ENCODE measurements at regions not wholly inside any gene's neighbourhood (a gene's known extent, or its start where the extent isn't known, plus 50 kb on each side); places are given as distances from the start of the nearest gene placed in this dataset.

- FAIRE-seq (no peak), DNase-seq (ENCODE audit: low read depth in 1 of 2, low spot score in 2 of 2) (no peak)
- Histone ChIP-seq H3K4me1 (replicated peaks in 1 of 4; ENCODE audit: control insufficient read depth in 3 of 4, insufficient read depth in 4 of 4, low read length in 3 of 4) (no peaks in the 10 kb centered on the region; a peak in 1 of 7 replicates), H2BK20ac (ENCODE audit: low read length) (no peak overlapping the region), H3K14ac (ENCODE audit: insufficient read length) (no peak overlapping the region), H3K9ac (replicated peaks in 1 of 4; ENCODE audit: extremely low read depth in 1 of 4, low read depth in 3 of 4, low read length in 3 of 4) (no peak overlapping the region), H2AFZ (ENCODE audit: low read length) (no peak overlapping the region), H3K56ac (replicated peaks; ENCODE audit: insufficient read length, low read depth, low read length) (no peak overlapping the region), H3K23ac (ENCODE audit: insufficient read length) (no peak overlapping the region), H4K91ac (replicated peaks; ENCODE audit: insufficient read length, low read length) (no peak overlapping the region), H3K27me3 (replicated peaks in 1 of 4; ENCODE audit: control insufficient read depth in 3 of 4, extremely low read depth in 1 of 4, insufficient read depth in 3 of 4, low read length in 3 of 4) (no peaks in the 10 kb centered on the region), H2BK15ac (ENCODE audit: low read length) (no peak overlapping the region), H2BK120ac (replicated peaks; ENCODE audit: low read depth, low read length) (no peak overlapping the region), H3K4me2 (ENCODE audit: insufficient read depth in 1 of 2, low read depth in 2 of 2, low read length in 2 of 2) (no peak overlapping the region), H3K18ac (ENCODE audit: extremely low read depth, low read length) (no peak overlapping the region), H3K79me1 (ENCODE audit: low read depth, low read length) (no peaks in the 10 kb centered on the region), H3K23me2 (ENCODE audit: low read depth, low read length) (no peaks in the 10 kb centered on the region), H2BK5ac (ENCODE audit: low read depth, low read length) (no peak overlapping the region), H2AK5ac (ENCODE audit: low read depth, low read length) (no peak overlapping the region), H3K4me3 (ENCODE audit: extremely low read depth in 1 of 4, insufficient read depth in 2 of 4, low read depth in 3 of 4, low read length in 4 of 4) (no peak overlapping the region), H3K36me3 (ENCODE audit: control insufficient read depth in 2 of 4, insufficient read depth in 4 of 4, low read length in 3 of 4) (no peaks in the 10 kb centered on the region), H3K79me2 (ENCODE audit: control insufficient read depth in 1 of 2, insufficient read depth in 2 of 2, low read length in 2 of 2) (no peaks in the 10 kb centered on the region), H2BK12ac (ENCODE audit: low read depth, low read length) (no peak overlapping the region), H3K4ac (replicated peaks; ENCODE audit: insufficient read length, low read depth, low read length) (no peak overlapping the region), H4K5ac (ENCODE audit: insufficient read length, low read depth, low read length) (no peak overlapping the region), H3K27ac (ENCODE audit: low read depth, low read length) (no peak overlapping the region), H3K9me3 (ENCODE audit: insufficient read depth in 2 of 2, low read depth in 1 of 2, low read length in 1 of 2) (peaks cover 0 to 5% of the 10 kb centered on the region in 2 experiments; a peak in 2 of 4 replicates), H4K20me1 (replicated peaks in 1 of 2; ENCODE audit: control insufficient read depth in 1 of 2, insufficient read depth in 2 of 2, low read length in 2 of 2) (no peaks in the 10 kb centered on the region), H4K8ac (ENCODE audit: extremely low read depth, insufficient read depth, low read length) (no peak overlapping the region)
- ChIA-PET CTCF (ENCODE audit: partially characterized antibody) (interaction anchor here (1.0 kb wide), 1 partner anchor 14 kb away, joined by 3 read pairs; no protein-coding TSS in a partner anchor), POLR2A (ENCODE audit: partially characterized antibody) (no interaction called here)
- TF ChIP-seq CHD1 (IDR thresholded peaks at IDR 0.05; ENCODE audit: low read depth, low read length) (no peak), SIX5 (IDR thresholded peaks at IDR 0.05; ENCODE audit: low read depth, low read length) (no peak), SP2 (IDR thresholded peaks at IDR 0.05; ENCODE audit: low read length) (no peak), ATF3 (IDR thresholded peaks at IDR 0.05; ENCODE audit: insufficient read depth, low read depth, low read length) (no peak), NRF1 (IDR thresholded peaks at IDR 0.05; ENCODE audit: low read depth, low read length) (no peak), SIRT6 (IDR thresholded peaks at IDR 0.05; ENCODE audit: low read length) (no peak), RBBP5 (IDR thresholded peaks at IDR 0.05; ENCODE audit: borderline replicate concordance, low read depth, low read length) (no peak), BACH1 (IDR thresholded peaks at IDR 0.05; ENCODE audit: low read length) (no peak), GTF2F1 (IDR thresholded peaks at IDR 0.05; ENCODE audit: borderline replicate concordance, low read depth, low read length) (no peak), TAF7 (optimal IDR thresholded peaks at IDR 0.05; ENCODE audit: borderline replicate concordance, low read depth, low read length) (no peak), YY1 (IDR thresholded peaks at IDR 0.05; ENCODE audit: low read depth, low read length) (no peak), KDM4A (IDR thresholded peaks at IDR 0.05; ENCODE audit: low read depth, low read length, severe bottlenecking) (no peak), NANOG (IDR thresholded peaks at IDR 0.05; ENCODE audit: insufficient read depth, low read depth, low read length, poor library complexity, severe bottlenecking) (no peak), RNF2 (IDR thresholded peaks at IDR 0.05; ENCODE audit: borderline replicate concordance, low read depth, low read length, missing control alignments, poor library complexity, severe bottlenecking) (no peak), RFX5 (IDR thresholded peaks at IDR 0.05; ENCODE audit: borderline replicate concordance, low read depth, low read length) (no peak)
These were observed 291.2 kb upstream of the HS3ST5 start for GRCh38 chr6:114634016-114634415.
